ENCODE measurements at regions not wholly inside any gene's neighbourhood (a gene's known extent, or its start where the extent isn't known, plus 50 kb on each side); places are given as distances from the start of the nearest gene placed in this dataset. TPM values are rescaled to one million over a fixed set of nuclear protein-coding genes. Genes with fewer than 3 reads are reported as not detected.
"Not testable (repeated sequence)": the region's sequence is repeated elsewhere in the genome, so short reads cannot be mapped to it uniquely, and the experiment has no call there.

- H3K27ac Mint-ChIP-seq; H2AFZ ChIP-seq (ENCODE audit: insufficient read depth, low read depth, low read length, poor library complexity, severe bottlenecking); DNase-seq; H3K4me2 ChIP-seq (replicated peaks; ENCODE audit: extremely low read depth, low read length, poor library complexity, severe bottlenecking); H3K9ac ChIP-seq (ENCODE audit: insufficient read depth, low read length, poor library complexity, severe bottlenecking); H3K27me3 ChIP-seq (ENCODE audit: control insufficient read depth in 2 of 2, insufficient read depth in 2 of 2, low read length in 2 of 2); H3K27ac ChIP-seq (ENCODE audit: low read depth in 1 of 2, low read length in 2 of 2); H4K20me1 ChIP-seq (ENCODE audit: insufficient read depth, low read length); H3K79me2 ChIP-seq (ENCODE audit: insufficient read depth, low read length); intact Hi-C loops (cut with micrococcal nuclease); H3K27me3 Mint-ChIP-seq (ENCODE audit: low read depth in 3 of 3); H3K4me3 Mint-ChIP-seq; H3K4me3 ChIP-seq (replicated peaks in 1 of 3; ENCODE audit: low read depth in 2 of 3, low read length in 3 of 3); H3K36me3 Mint-ChIP-seq; H3K4me1 ChIP-seq (ENCODE audit: control insufficient read depth in 1 of 2, insufficient read depth in 2 of 2, low read length in 2 of 2); H3K4me1 Mint-ChIP-seq; H3K36me3 ChIP-seq (replicated peaks in 1 of 2; ENCODE audit: control insufficient read depth in 1 of 2, insufficient read depth in 2 of 2, low read length in 2 of 2): not testable (repeated sequence)
- WGBS (ENCODE audit: insufficient coverage), result no CpG with 5 or more reads among the region's 3 CpGs
- H3K9me3 Mint-ChIP-seq, result peaks cover 13 to 38% (median 21%) of the 10 kb centered on the region in 7 donors
- peaks cover 0 to 16% of the 10 kb centered on the region in 2 donors for H3K9me3 ChIP-seq (replicated peaks in 1 of 2; ENCODE audit: control insufficient read depth in 1 of 2, insufficient read depth in 1 of 2, low read length in 2 of 2)
Measured at GRCh38 chr5:75769338-75769737, 52.1 kb upstream of the POC5 start.

Small RNAs in the stretch of these regions (small RNA-seq; reads per million reads assigned to genes)
- not detected for gene AC108120.2 (ENCODE audit: insufficient read length, low read depth)
